HepG2 (cell line): ENCODE measurements at regions not wholly inside any gene's neighbourhood (a gene's known extent, or its start where the extent isn't known, plus 50 kb on each side); places are given as distances from the start of the nearest gene placed in this dataset.

Experiments used
- TP53 ChIP-seq: sonication (generic); formaldehyde crosslinking; conservative IDR thresholded peaks from 2 replicates; pipeline ENCODE4 v1.4.0; 2020; ENCODE audit warnings: missing genetic modification reagents
- YY1 ChIP-seq: IDR thresholded peaks from 2 replicates; pipeline ENCODE4 v1.6.1; 2011; ENCODE audit warnings: low read length, low read depth, moderate library complexity, mild to moderate bottlenecking; ENCODE audit not compliant: insufficient read depth, insufficient replicate concordance
- ZFP37 ChIP-seq: sonication (generic); formaldehyde crosslinking; IDR thresholded peaks from 2 replicates; pipeline ENCODE4 v1.4.0; 2020; ENCODE audit warnings: missing genetic modification reagents, borderline replicate concordance
- TF ChIP-seq, protein P1 (sequence below): sonication (generic); formaldehyde crosslinking; IDR thresholded peaks from 2 replicates; pipeline ENCODE4 v1.5.0; 2020; ENCODE audit warnings: mild to moderate bottlenecking, missing genetic modification reagents, moderate library complexity

GRCh38 chr4:174383783-174384182 is 100.1 kb downstream of the CEP44 start:
- TF ChIP-seq YY1 (no peak), ZFP37 (CRISPR knock-in tag) (no peak), TP53 (CRISPR knock-in tag) (no peak)
- TF ChIP-seq, protein P1, sequence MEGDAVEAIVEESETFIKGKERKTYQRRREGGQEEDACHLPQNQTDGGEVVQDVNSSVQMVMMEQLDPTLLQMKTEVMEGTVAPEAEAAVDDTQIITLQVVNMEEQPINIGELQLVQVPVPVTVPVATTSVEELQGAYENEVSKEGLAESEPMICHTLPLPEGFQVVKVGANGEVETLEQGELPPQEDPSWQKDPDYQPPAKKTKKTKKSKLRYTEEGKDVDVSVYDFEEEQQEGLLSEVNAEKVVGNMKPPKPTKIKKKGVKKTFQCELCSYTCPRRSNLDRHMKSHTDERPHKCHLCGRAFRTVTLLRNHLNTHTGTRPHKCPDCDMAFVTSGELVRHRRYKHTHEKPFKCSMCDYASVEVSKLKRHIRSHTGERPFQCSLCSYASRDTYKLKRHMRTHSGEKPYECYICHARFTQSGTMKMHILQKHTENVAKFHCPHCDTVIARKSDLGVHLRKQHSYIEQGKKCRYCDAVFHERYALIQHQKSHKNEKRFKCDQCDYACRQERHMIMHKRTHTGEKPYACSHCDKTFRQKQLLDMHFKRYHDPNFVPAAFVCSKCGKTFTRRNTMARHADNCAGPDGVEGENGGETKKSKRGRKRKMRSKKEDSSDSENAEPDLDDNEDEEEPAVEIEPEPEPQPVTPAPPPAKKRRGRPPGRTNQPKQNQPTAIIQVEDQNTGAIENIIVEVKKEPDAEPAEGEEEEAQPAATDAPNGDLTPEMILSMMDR = no peak
